ENCODE measurements at regions not wholly inside any gene's neighbourhood (a gene's known extent, or its start where the extent isn't known, plus 50 kb on each side); places are given as distances from the start of the nearest gene placed in this dataset.

- Mint-ChIP-seq H3K4me1 (no peaks in the 10 kb centered on the region), H3K27ac (no peak overlapping the region), H3K9me3 (peaks cover 10 to 20% (median 13%) of the 10 kb centered on the region in 5 donors), H3K27me3 (peaks cover 0 to 1% of the 10 kb centered on the region in 2 donors), H3K4me3 (no peak overlapping the region), H3K36me3 (no peaks in the 10 kb centered on the region)
- H3K4me1 ChIP-seq (ENCODE audit: insufficient read depth, low read length) = no peaks in the 10 kb centered on the region
- no peaks in the 10 kb centered on the region for H3K36me3 ChIP-seq (ENCODE audit: insufficient read depth, low read length)
- POLR2A ChIA-PET = no interaction called here
- H3K9me3 ChIP-seq (ENCODE audit: low read length) = no peaks in the 10 kb centered on the region
- no peak for DNase-seq
- no peaks in the 10 kb centered on the region for H3K27me3 ChIP-seq (ENCODE audit: insufficient read depth, low read length, poor library complexity, severe bottlenecking)
- CTCF ChIA-PET = no interaction called here
- no peak overlapping the region for H3K27ac ChIP-seq (ENCODE audit: low read depth, low read length)
- H3K4me3 ChIP-seq (ENCODE audit: low read length) = no peak overlapping the region
These were observed 335.6 kb downstream of the EDEM1 start for GRCh38 chr3:5523125-5523524.

- Histone ChIP-seq H3K4me1 (ENCODE audit: insufficient read depth, low read length) (no peaks in the 10 kb centered on the region), H3K27ac (ENCODE audit: low read depth, low read length) (no peak overlapping the region), H3K4me3 (ENCODE audit: low read length) (no peak overlapping the region), H3K36me3 (ENCODE audit: insufficient read depth, low read length) (no peaks in the 10 kb centered on the region), H3K9me3 (ENCODE audit: low read length) (no peaks in the 10 kb centered on the region), H3K27me3 (ENCODE audit: insufficient read depth, low read length, poor library complexity, severe bottlenecking) (no peaks in the 10 kb centered on the region)
- H3K27ac Mint-ChIP-seq = no peak overlapping the region
- peaks cover 0 to 23% (median 15%) of the 10 kb centered on the region in 5 donors for H3K9me3 Mint-ChIP-seq
- ChIA-PET CTCF (no interaction called here), POLR2A (no interaction called here)
- H3K4me1 Mint-ChIP-seq = no peaks in the 10 kb centered on the region
- DNase-seq = no peak
- peaks cover 4 to 7% of the 10 kb centered on the region in 2 donors for H3K27me3 Mint-ChIP-seq
- no peak overlapping the region for H3K4me3 Mint-ChIP-seq
- H3K36me3 Mint-ChIP-seq = no peaks in the 10 kb centered on the region
These were observed 343.5 kb downstream of the EDEM1 start for GRCh38 chr3:5531039-5531438.

- H3K36me3 Mint-ChIP-seq = no peaks in the 10 kb centered on the region
- H3K9me3 Mint-ChIP-seq = peaks cover 0 to 23% (median 15%) of the 10 kb centered on the region in 5 donors
- ChIA-PET POLR2A (no interaction called here), CTCF (no interaction called here)
- H3K36me3 ChIP-seq (ENCODE audit: insufficient read depth, low read length) = no peaks in the 10 kb centered on the region
- no peak for DNase-seq
- no peak overlapping the region for H3K27ac Mint-ChIP-seq
- no peak overlapping the region for H3K27ac ChIP-seq (ENCODE audit: low read depth, low read length)
- H3K4me1 Mint-ChIP-seq = no peaks in the 10 kb centered on the region
- H3K27me3 ChIP-seq (ENCODE audit: insufficient read depth, low read length, poor library complexity, severe bottlenecking) = no peaks in the 10 kb centered on the region
- no peak overlapping the region for H3K4me3 Mint-ChIP-seq
- H3K4me1 ChIP-seq (ENCODE audit: insufficient read depth, low read length) = no peaks in the 10 kb centered on the region
- H3K9me3 ChIP-seq (ENCODE audit: low read length) = no peaks in the 10 kb centered on the region
- H3K4me3 ChIP-seq (ENCODE audit: low read length) = no peak overlapping the region
- H3K27me3 Mint-ChIP-seq = peaks cover 4 to 7% of the 10 kb centered on the region in 2 donors
These were observed 344.3 kb downstream of the EDEM1 start for GRCh38 chr3:5531741-5532290.

GRCh38 chr3:5540532-5540931, 353.0 kb downstream of the EDEM1 start:
- Mint-ChIP-seq H3K36me3 (no peaks in the 10 kb centered on the region), H3K4me1 (no peaks in the 10 kb centered on the region), H3K27ac (no peak overlapping the region), H3K9me3 (peaks cover 9 to 28% (median 15%) of the 10 kb centered on the region in 5 donors), H3K27me3 (no peaks in the 10 kb centered on the region), H3K4me3 (no peak overlapping the region)
- H3K27ac ChIP-seq (ENCODE audit: low read depth, low read length) = no peak overlapping the region
- DNase-seq = no peak
- POLR2A ChIA-PET = no interaction called here
- no peaks in the 10 kb centered on the region for H3K36me3 ChIP-seq (ENCODE audit: insufficient read depth, low read length)
- no peaks in the 10 kb centered on the region for H3K4me1 ChIP-seq (ENCODE audit: insufficient read depth, low read length)
- CTCF ChIA-PET = no interaction called here
- no peaks in the 10 kb centered on the region for H3K9me3 ChIP-seq (ENCODE audit: low read length)
- H3K4me3 ChIP-seq (ENCODE audit: low read length) = no peak overlapping the region
- H3K27me3 ChIP-seq (ENCODE audit: insufficient read depth, low read length, poor library complexity, severe bottlenecking) = no peaks in the 10 kb centered on the region

DNA sequence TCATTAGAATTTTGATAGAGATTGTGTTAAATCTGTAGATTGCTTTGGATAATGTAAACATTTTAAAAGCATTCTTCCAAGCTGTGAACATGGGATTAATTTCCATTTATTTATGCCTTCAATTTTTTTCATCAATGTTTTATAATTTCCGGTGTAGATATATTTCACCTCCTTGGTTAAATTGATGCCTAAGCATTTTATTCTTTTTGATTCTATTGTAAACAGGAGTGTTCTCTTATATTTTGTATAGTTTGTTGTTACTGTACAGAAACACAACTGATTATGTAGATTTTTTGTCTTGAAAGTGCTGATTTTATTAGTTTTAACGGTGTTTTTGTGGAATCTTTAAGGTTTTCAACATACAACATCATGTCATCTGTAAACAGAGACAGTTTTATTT, 355.0 kb downstream of the EDEM1 start:
- peaks cover 0 to 5% (median 0%) of the 10 kb centered on the region in 3 donors for H3K36me3 Mint-ChIP-seq
- no peaks in the 10 kb centered on the region for H3K4me1 Mint-ChIP-seq
- Histone ChIP-seq H3K4me3 (ENCODE audit: low read length) (no peak overlapping the region), H3K4me1 (ENCODE audit: insufficient read depth, low read length) (no peaks in the 10 kb centered on the region), H3K9me3 (ENCODE audit: low read length) (no peaks in the 10 kb centered on the region), H3K27me3 (ENCODE audit: insufficient read depth, low read length, poor library complexity, severe bottlenecking) (no peaks in the 10 kb centered on the region), H3K27ac (ENCODE audit: low read depth, low read length) (no peak overlapping the region), H3K36me3 (ENCODE audit: insufficient read depth, low read length) (no peaks in the 10 kb centered on the region)
- ChIA-PET CTCF (no interaction called here), POLR2A (no interaction called here)
- H3K27me3 Mint-ChIP-seq = no peaks in the 10 kb centered on the region
- no peak overlapping the region for H3K27ac Mint-ChIP-seq
- H3K4me3 Mint-ChIP-seq = no peak overlapping the region
- no peak for DNase-seq
- H3K9me3 Mint-ChIP-seq = peaks cover 22 to 41% (median 27%) of the 10 kb centered on the region in 5 donors

DNA sequence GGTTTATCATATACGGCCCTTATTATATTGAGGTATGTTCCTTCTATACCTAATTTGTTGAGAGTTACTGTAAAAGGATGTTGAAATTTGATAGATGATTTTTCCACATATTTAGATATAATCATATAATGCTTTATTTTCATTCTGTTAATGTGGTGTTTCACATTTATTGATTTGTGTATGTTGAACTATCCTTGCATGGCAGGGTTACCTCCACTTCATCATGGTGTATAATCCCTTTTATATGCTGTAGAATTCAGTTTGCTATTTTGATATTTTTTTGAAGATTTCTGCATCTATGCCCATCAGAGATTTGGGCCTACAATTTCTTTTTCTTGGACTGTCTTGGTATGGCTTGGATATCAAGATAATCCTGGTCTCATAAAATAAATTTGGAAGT, 355.5 kb downstream of the EDEM1 start:
- Histone ChIP-seq H3K4me1 (ENCODE audit: insufficient read depth, low read length) (no peaks in the 10 kb centered on the region), H3K4me3 (ENCODE audit: low read length) (no peak overlapping the region), H3K36me3 (ENCODE audit: insufficient read depth, low read length) (no peaks in the 10 kb centered on the region), H3K27me3 (ENCODE audit: insufficient read depth, low read length, poor library complexity, severe bottlenecking) (no peaks in the 10 kb centered on the region), H3K9me3 (ENCODE audit: low read length) (no peaks in the 10 kb centered on the region), H3K27ac (ENCODE audit: low read depth, low read length) (no peak overlapping the region)
- Mint-ChIP-seq H3K9me3 (peaks cover 22 to 44% (median 28%) of the 10 kb centered on the region in 5 donors), H3K36me3 (peaks cover 0 to 5% (median 0%) of the 10 kb centered on the region in 3 donors), H3K4me1 (no peaks in the 10 kb centered on the region), H3K27me3 (no peaks in the 10 kb centered on the region), H3K4me3 (no peak overlapping the region), H3K27ac (no peak overlapping the region)
- CTCF ChIA-PET = no interaction called here
- no peak for DNase-seq
- POLR2A ChIA-PET = no interaction called here

- no peaks in the 10 kb centered on the region for H3K36me3 ChIP-seq (ENCODE audit: insufficient read depth, low read length)
- no peaks in the 10 kb centered on the region for H3K9me3 ChIP-seq (ENCODE audit: low read length)
- H3K27me3 ChIP-seq (ENCODE audit: insufficient read depth, low read length, poor library complexity, severe bottlenecking) = no peaks in the 10 kb centered on the region
- ChIA-PET CTCF (no interaction called here), POLR2A (no interaction called here)
- Mint-ChIP-seq H3K4me3 (no peak overlapping the region), H3K36me3 (peaks cover 0 to 5% (median 2%) of the 10 kb centered on the region in 3 donors), H3K9me3 (peaks cover 26 to 48% (median 30%) of the 10 kb centered on the region in 5 donors), H3K27ac (no peak overlapping the region), H3K27me3 (peaks cover 0 to 1% of the 10 kb centered on the region in 2 donors), H3K4me1 (no peaks in the 10 kb centered on the region)
- H3K4me1 ChIP-seq (ENCODE audit: insufficient read depth, low read length) = no peaks in the 10 kb centered on the region
- no peak overlapping the region for H3K4me3 ChIP-seq (ENCODE audit: low read length)
- no peak for DNase-seq
- H3K27ac ChIP-seq (ENCODE audit: low read depth, low read length) = no peak overlapping the region
These were observed 358.2 kb downstream of the EDEM1 start for GRCh38 chr3:5545719-5546118.

GRCh38 chr3:5553203-5553602, 365.7 kb downstream of the EDEM1 start:
- Histone ChIP-seq H3K4me3 (ENCODE audit: low read length) (no peak overlapping the region), H3K27ac (ENCODE audit: low read depth, low read length) (no peak overlapping the region), H3K27me3 (ENCODE audit: insufficient read depth, low read length, poor library complexity, severe bottlenecking) (no peaks in the 10 kb centered on the region), H3K9me3 (ENCODE audit: low read length) (no peaks in the 10 kb centered on the region), H3K36me3 (ENCODE audit: insufficient read depth, low read length) (no peaks in the 10 kb centered on the region), H3K4me1 (ENCODE audit: insufficient read depth, low read length) (no peaks in the 10 kb centered on the region)
- H3K4me1 Mint-ChIP-seq = no peaks in the 10 kb centered on the region
- no peak for DNase-seq
- peaks cover 2 to 9% (median 6%) of the 10 kb centered on the region in 5 donors for H3K9me3 Mint-ChIP-seq
- no peak overlapping the region for H3K4me3 Mint-ChIP-seq
- H3K27ac Mint-ChIP-seq = no peak overlapping the region
- CTCF ChIA-PET = no interaction called here
- POLR2A ChIA-PET = no interaction called here
- H3K27me3 Mint-ChIP-seq = peaks cover 0 to 1% of the 10 kb centered on the region in 2 donors
- peaks cover 0 to 3% (median 2%) of the 10 kb centered on the region in 3 donors for H3K36me3 Mint-ChIP-seq
